Left ventricle myocardium inferior (tissue), 1 donor: ENCODE measurements at regions not wholly inside any gene's neighbourhood (a gene's known extent, or its start where the extent isn't known, plus 50 kb on each side); places are given as distances from the start of the nearest gene placed in this dataset.

Experiments used
- DNase-seq: peaks from one replicate; pipeline ENCODE4 v3.0.0-alpha.2; 2020
- H3K27ac ChIP-seq: fragments of 200-600 bp; replicated peaks from 2 replicates; pipeline ENCODE4 v1.8.0; 2021
- H3K27me3 ChIP-seq: fragments of 200-600 bp; 2 replicates; pipeline ENCODE4 v1.8.0; 2021; ENCODE audit warnings: low read depth
- H3K36me3 ChIP-seq: fragments of 200-600 bp; 2 replicates; pipeline ENCODE4 v1.8.0; 2021
- H3K4me1 ChIP-seq: fragments of 200-600 bp; 2 replicates; pipeline ENCODE4 v1.8.0; 2021
- H3K4me3 ChIP-seq: fragments of 200-600 bp; 2 replicates; pipeline ENCODE4 v1.8.0; 2021; ENCODE audit warnings: mild to moderate bottlenecking, moderate library complexity
- H3K9me3 ChIP-seq: fragments of 200-600 bp; replicated peaks from 2 replicates; pipeline ENCODE4 v1.8.0; 2021
- intact Hi-C: fragments of 100-400 bp; cut with micrococcal nuclease; formaldehyde crosslinking; loops from one replicate; pipeline ENCODE4 v1.11.0; 2022
- TF ChIP-seq, protein P1 (sequence below): fragments of 200-600 bp; IDR thresholded peaks from 2 replicates; pipeline ENCODE4 v1.8.0; 2021; ENCODE audit warnings: antibody characterized with exemption, mild to moderate bottlenecking, borderline replicate concordance
- donor health status: DM: no; HTN: yes; CAD: no; lungs with severe emphysema.

DNA sequence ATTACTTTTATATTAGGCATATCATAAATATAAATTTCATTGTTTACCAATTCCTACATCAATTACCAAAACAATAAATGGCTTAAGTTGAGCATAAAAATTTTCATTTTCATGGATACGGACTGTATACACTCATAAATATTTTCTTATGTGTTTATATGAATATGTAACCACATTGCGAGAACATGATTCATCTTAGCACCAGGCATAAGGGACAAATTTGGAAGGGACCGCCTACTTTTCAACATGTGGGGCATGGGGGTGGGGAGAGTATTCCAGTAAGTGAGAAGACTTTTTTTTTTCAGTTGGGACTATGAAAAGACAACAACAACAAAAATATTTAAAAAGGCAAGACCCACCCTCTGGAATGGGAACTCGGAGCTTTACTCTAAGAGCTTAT is 296.1 kb downstream of the RAB38 start:
- intact Hi-C loops: no loop called here
- no peak overlapping the region for H3K27ac ChIP-seq
- no peak for DNase-seq

DNA sequence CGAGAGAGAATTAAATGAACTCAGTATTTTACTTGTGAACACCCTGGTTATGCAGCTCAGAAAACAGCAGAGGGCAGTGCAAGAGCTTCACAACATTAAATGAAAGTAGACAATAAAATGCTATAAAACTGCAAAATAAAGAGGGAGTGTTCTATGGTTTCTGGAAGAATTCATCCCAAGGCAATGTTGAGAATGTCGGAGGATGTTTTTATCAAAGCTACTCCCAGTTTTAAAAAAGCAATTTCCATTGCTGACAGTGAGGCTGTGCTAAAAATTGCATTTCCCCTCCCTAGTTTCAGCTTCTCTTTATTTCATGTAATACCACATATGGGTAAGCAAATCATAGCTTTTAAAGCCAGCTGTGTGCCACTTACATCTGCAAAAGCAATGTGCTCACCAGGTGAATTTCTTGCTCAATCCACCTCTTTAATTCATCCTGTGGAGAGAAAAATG is 296.8 kb downstream of the RAB38 start:
- TF ChIP-seq, protein P1, sequence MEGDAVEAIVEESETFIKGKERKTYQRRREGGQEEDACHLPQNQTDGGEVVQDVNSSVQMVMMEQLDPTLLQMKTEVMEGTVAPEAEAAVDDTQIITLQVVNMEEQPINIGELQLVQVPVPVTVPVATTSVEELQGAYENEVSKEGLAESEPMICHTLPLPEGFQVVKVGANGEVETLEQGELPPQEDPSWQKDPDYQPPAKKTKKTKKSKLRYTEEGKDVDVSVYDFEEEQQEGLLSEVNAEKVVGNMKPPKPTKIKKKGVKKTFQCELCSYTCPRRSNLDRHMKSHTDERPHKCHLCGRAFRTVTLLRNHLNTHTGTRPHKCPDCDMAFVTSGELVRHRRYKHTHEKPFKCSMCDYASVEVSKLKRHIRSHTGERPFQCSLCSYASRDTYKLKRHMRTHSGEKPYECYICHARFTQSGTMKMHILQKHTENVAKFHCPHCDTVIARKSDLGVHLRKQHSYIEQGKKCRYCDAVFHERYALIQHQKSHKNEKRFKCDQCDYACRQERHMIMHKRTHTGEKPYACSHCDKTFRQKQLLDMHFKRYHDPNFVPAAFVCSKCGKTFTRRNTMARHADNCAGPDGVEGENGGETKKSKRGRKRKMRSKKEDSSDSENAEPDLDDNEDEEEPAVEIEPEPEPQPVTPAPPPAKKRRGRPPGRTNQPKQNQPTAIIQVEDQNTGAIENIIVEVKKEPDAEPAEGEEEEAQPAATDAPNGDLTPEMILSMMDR: peak; percentile 32
- no peaks in the 10 kb centered on the region for H3K4me1 ChIP-seq
- no peaks in the 10 kb centered on the region for H3K27me3 ChIP-seq
- no peak overlapping the region for H3K4me3 ChIP-seq
- intact Hi-C loops: no loop called here
- no peak for DNase-seq
- H3K27ac ChIP-seq: no peak overlapping the region
- no peaks in the 10 kb centered on the region for H3K9me3 ChIP-seq
- no peaks in the 10 kb centered on the region for H3K36me3 ChIP-seq

More for the DNA sequence above, 296.1 kb downstream of the RAB38 start:
- H3K4me1 ChIP-seq: no peaks in the 10 kb centered on the region
- TF ChIP-seq, protein P1: no peak
- no peak overlapping the region for H3K4me3 ChIP-seq
- no peaks in the 10 kb centered on the region for H3K36me3 ChIP-seq
- no peaks in the 10 kb centered on the region for H3K27me3 ChIP-seq
- no peaks in the 10 kb centered on the region for H3K9me3 ChIP-seq

- Histone ChIP-seq H3K4me1 (no peaks in the 10 kb centered on the region), H3K9me3 (no peaks in the 10 kb centered on the region), H3K36me3 (no peaks in the 10 kb centered on the region), H3K27me3 (no peaks in the 10 kb centered on the region), H3K27ac (no peak overlapping the region), H3K4me3 (no peak overlapping the region)
- TF ChIP-seq, protein P1: no peak
- intact Hi-C loops: no loop called here
- no peak for DNase-seq
These were observed 304.2 kb downstream of the RAB38 start for GRCh38 chr11:87871056-87871455.

GRCh38 chr11:87870086-87870485 is 305.2 kb downstream of the RAB38 start:
- Histone ChIP-seq H3K36me3 (no peaks in the 10 kb centered on the region), H3K27me3 (no peaks in the 10 kb centered on the region), H3K4me3 (no peak overlapping the region), H3K27ac (no peak overlapping the region), H3K9me3 (no peaks in the 10 kb centered on the region), H3K4me1 (no peaks in the 10 kb centered on the region)
- TF ChIP-seq, protein P1: no peak
- intact Hi-C loops: no loop called here
- no peak for DNase-seq

DNA sequence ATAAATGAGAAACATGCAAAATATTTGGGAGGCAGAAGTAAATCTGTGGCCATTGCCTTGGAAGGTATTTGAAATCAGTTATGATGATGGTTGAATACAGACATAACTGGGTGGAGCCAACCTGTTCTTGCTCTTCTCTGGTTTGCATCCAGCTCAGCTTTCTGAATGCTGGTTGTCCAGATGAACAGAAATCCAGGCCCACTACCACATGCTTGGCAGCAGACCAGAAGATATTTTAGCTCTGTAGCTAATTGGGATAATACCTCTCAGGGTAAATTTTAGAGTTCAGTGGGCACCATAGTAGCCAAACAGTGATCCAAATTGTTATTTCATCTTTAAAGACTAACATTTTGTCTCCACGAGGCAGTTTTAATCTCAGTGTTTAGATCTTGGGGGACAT is 308.3 kb downstream of the RAB38 start:
- Histone ChIP-seq H3K36me3 (no peaks in the 10 kb centered on the region), H3K27ac (no peak overlapping the region), H3K27me3 (no peaks in the 10 kb centered on the region), H3K4me1 (no peaks in the 10 kb centered on the region), H3K4me3 (no peak overlapping the region), H3K9me3 (no peaks in the 10 kb centered on the region)
- intact Hi-C loops: no loop called here
- TF ChIP-seq, protein P1: no peak
- DNase-seq: no peak

GRCh38 chr11:87861030-87861429 is 314.2 kb downstream of the RAB38 start:
- TF ChIP-seq, protein P1: no peak
- intact Hi-C loops: no loop called here
- H3K27me3 ChIP-seq: no peaks in the 10 kb centered on the region

More at GRCh38 chr11:87861030-87861429, 314.2 kb downstream of the RAB38 start:
- Histone ChIP-seq H3K36me3 (no peaks in the 10 kb centered on the region), H3K4me3 (no peak overlapping the region), H3K9me3 (no peaks in the 10 kb centered on the region), H3K4me1 (no peaks in the 10 kb centered on the region), H3K27ac (no peak overlapping the region)
- DNase-seq: no peak
